Caco-2 (cell line): ENCODE measurements at regions not wholly inside any gene's neighbourhood (a gene's known extent, or its start where the extent isn't known, plus 50 kb on each side); places are given as distances from the start of the nearest gene placed in this dataset.
A peak's percentile ranks its signal among the peaks of the same experiment; 100 is the strongest.

Experiments used
- BruUV-seq: library from RNA; stranded (reverse); fragments of 400-500 nt; replicated peaks from 2 replicates; lab custom pipeline; 2021; lab: Mats Ljungman, UMichigan
- CTCF ChIA-PET: fragments of 300-600 bp; sonication (Branson Sonifier 250); formaldehyde crosslinking; loops from one replicate; lab custom pipeline; 2022; ENCODE audit warnings: antibody characterized with exemption; lab: Charles Lee
- POLR2A ChIA-PET: fragments of 300-600 bp; sonication (Branson Sonifier 250); formaldehyde crosslinking; loops from one replicate; lab custom pipeline; 2022; ENCODE audit warnings: antibody characterized with exemption; lab: Charles Lee
- DNase-seq, 2 experiments: peaks; one replicate each; pipeline versions ENCODE4 v3.0.0 to v3.0.0-alpha.2; 2020 to 2022
- H3K27me3 ChIP-seq: replicated peaks from 2 replicates; pipeline ENCODE4 v1.6.0; 2011; ENCODE audit warnings: low read length; ENCODE audit not compliant: control insufficient read depth, insufficient read depth
- H3K36me3 ChIP-seq: 2 replicates; pipeline ENCODE4 v1.5.1; 2011; ENCODE audit warnings: low read length; ENCODE audit not compliant: control insufficient read depth, insufficient read depth
- H3K4me1 ChIP-seq: fragments of 250-450 bp; sonication (Bioruptor Pico); 2 replicates; pipeline ENCODE4 v1.5.1; 2020; ENCODE audit warnings: mild to moderate bottlenecking
- H3K4me3 ChIP-seq: 2 replicates; pipeline ENCODE4 v1.5.1; 2011; ENCODE audit warnings: low read depth, mild to moderate bottlenecking, control low read depth, low read length
- H3K9me3 ChIP-seq: fragments of 250-450 bp; sonication (Bioruptor Pico); 2 replicates; pipeline ENCODE4 v1.5.1; 2020; ENCODE audit warnings: mild to moderate bottlenecking, moderate library complexity
- H3K27ac Mint-ChIP-seq: one replicate; pipeline ENCODE4 v1.8.0; 2022; ENCODE audit warnings: mixed read lengths; ENCODE audit not compliant: unreplicated experiment
- H3K27me3 Mint-ChIP-seq: one replicate; pipeline ENCODE4 v1.8.0; 2022; ENCODE audit warnings: mixed read lengths; ENCODE audit not compliant: insufficient read depth, unreplicated experiment
- H3K36me3 Mint-ChIP-seq: one replicate; pipeline ENCODE4 v1.8.0; 2022; ENCODE audit warnings: mild to moderate bottlenecking, mixed read lengths; ENCODE audit not compliant: insufficient read depth, unreplicated experiment
- H3K4me1 Mint-ChIP-seq: one replicate; pipeline ENCODE4 v1.8.0; 2022; ENCODE audit warnings: low read depth, mixed read lengths; ENCODE audit not compliant: unreplicated experiment
- H3K4me3 Mint-ChIP-seq: one replicate; pipeline ENCODE4 v1.8.0; 2022; ENCODE audit warnings: mild to moderate bottlenecking, moderate library complexity, mixed read lengths; ENCODE audit not compliant: unreplicated experiment
- H3K9me3 Mint-ChIP-seq: one replicate; pipeline ENCODE4 v1.8.0; 2022; ENCODE audit warnings: mixed read lengths; ENCODE audit not compliant: unreplicated experiment
- CTCF ChIP-seq, 2 experiments: fragments of 200-600 bp in 1 of 2; IDR thresholded peaks; 1 replicate in 1 of 2; 2 replicates in 1 of 2; pipeline versions ENCODE4 v1.5.1 to v1.8.0; 2011 to 2022; ENCODE audit warnings: antibody characterized with exemption in 1 of 2, control low read depth in 1 of 2, inconsistent platforms in 1 of 2, low read depth in 1 of 2, low read length in 1 of 2, mild to moderate bottlenecking in 1 of 2, moderate library complexity in 1 of 2; ENCODE audit not compliant: insufficient read depth in 1 of 2, severe bottlenecking in 1 of 2, unreplicated experiment in 1 of 2
- intact Hi-C: fragments of 100-400 bp; cut with micrococcal nuclease; formaldehyde crosslinking; loops from one replicate; pipeline ENCODE4 v1.10.0; 2022; ENCODE audit not compliant: unreplicated experiment

- Histone ChIP-seq H3K4me3 (no peak overlapping the region), H3K4me1 (peaks cover 23% of the 10 kb centered on the region), H3K27me3 (no peaks in the 10 kb centered on the region), H3K36me3 (no peaks in the 10 kb centered on the region), H3K9me3 (no peaks in the 10 kb centered on the region)
- Mint-ChIP-seq H3K9me3 (no peaks in the 10 kb centered on the region), H3K4me3 (no peak overlapping the region), H3K27ac (peak overlapping the region; percentile 65), H3K36me3 (no peaks in the 10 kb centered on the region), H3K4me1 (peaks cover 15% of the 10 kb centered on the region), H3K27me3 (no peaks in the 10 kb centered on the region)
- CTCF ChIA-PET, result interaction anchor here (1.1 kb wide), 1 partner anchor 244 kb away, joined by 3 read pairs; no protein-coding TSS in a partner anchor
- intact Hi-C loops, result no loop called here
- TF ChIP-seq CTCF (IDR thresholded peaks at IDR 0.05; ENCODE audit: insufficient read depth in 1 of 2, low read depth in 1 of 2, low read length in 1 of 2, severe bottlenecking in 1 of 2, unreplicated experiment in 1 of 2), result no peak
- no TSS peak for BruUV-seq
- POLR2A ChIA-PET, result no interaction called here
- DNase-seq, result no peak
These were observed 206.3 kb downstream of the RAB11FIP4 start for GRCh38 chr17:31597646-31598398.

- Histone ChIP-seq H3K27me3 (no peaks in the 10 kb centered on the region), H3K4me1 (peaks cover 23% of the 10 kb centered on the region), H3K36me3 (no peaks in the 10 kb centered on the region), H3K4me3 (no peak overlapping the region), H3K9me3 (no peaks in the 10 kb centered on the region)
- BruUV-seq, result no TSS peak
- ChIA-PET POLR2A (no interaction called here), CTCF (interaction anchor here (0.5 kb wide), 1 partner anchor 32 kb away, joined by 3 read pairs; no protein-coding TSS in a partner anchor)
- TF ChIP-seq CTCF (IDR thresholded peaks at IDR 0.05; ENCODE audit: insufficient read depth in 1 of 2, low read depth in 1 of 2, low read length in 1 of 2, severe bottlenecking in 1 of 2, unreplicated experiment in 1 of 2), result no peak
- peaks cover 15% of the 10 kb centered on the region for H3K4me1 Mint-ChIP-seq
- no peaks in the 10 kb centered on the region for H3K27me3 Mint-ChIP-seq
- peak overlapping the region; percentile 40 for H3K27ac Mint-ChIP-seq
- no peak for DNase-seq
- H3K4me3 Mint-ChIP-seq, result no peak overlapping the region
- H3K36me3 Mint-ChIP-seq, result no peaks in the 10 kb centered on the region
- intact Hi-C loops, result no loop called here
- no peaks in the 10 kb centered on the region for H3K9me3 Mint-ChIP-seq
These were observed 205.2 kb downstream of the RAB11FIP4 start for GRCh38 chr17:31596382-31597323.

GRCh38 chr17:31595666-31596381 is 204.3 kb downstream of the RAB11FIP4 start:
- peak in 1 of 2 experiments; percentile 13 for DNase-seq
- intact Hi-C loops, result no loop called here
- H3K27me3 ChIP-seq, result no peaks in the 10 kb centered on the region
- peaks cover 23% of the 10 kb centered on the region for H3K4me1 ChIP-seq
- H3K4me3 ChIP-seq, result no peak overlapping the region
- peaks cover 15% of the 10 kb centered on the region for H3K4me1 Mint-ChIP-seq
- no peak overlapping the region for H3K4me3 Mint-ChIP-seq
- ChIA-PET POLR2A (no interaction called here), CTCF (no interaction called here)
- H3K27me3 Mint-ChIP-seq, result no peaks in the 10 kb centered on the region
- no peak overlapping the region for H3K27ac Mint-ChIP-seq
- no peaks in the 10 kb centered on the region for H3K36me3 ChIP-seq
- no peaks in the 10 kb centered on the region for H3K9me3 Mint-ChIP-seq
- H3K9me3 ChIP-seq, result no peaks in the 10 kb centered on the region
- TF ChIP-seq CTCF (IDR thresholded peaks at IDR 0.05; ENCODE audit: insufficient read depth in 1 of 2, low read depth in 1 of 2, low read length in 1 of 2, severe bottlenecking in 1 of 2, unreplicated experiment in 1 of 2), result no peak
- BruUV-seq, result no TSS peak
- no peaks in the 10 kb centered on the region for H3K36me3 Mint-ChIP-seq
